ENCODE measurements at regions not wholly inside any gene's neighbourhood (a gene's known extent, or its start where the extent isn't known, plus 50 kb on each side); places are given as distances from the start of the nearest gene placed in this dataset.
"Not testable (repeated sequence)": the region's sequence is repeated elsewhere in the genome, so short reads cannot be mapped to it uniquely, and the experiment has no call there.

- no peaks in the 10 kb centered on the region for H3K27me3 ChIP-seq
- TF ChIP-seq, protein P1, sequence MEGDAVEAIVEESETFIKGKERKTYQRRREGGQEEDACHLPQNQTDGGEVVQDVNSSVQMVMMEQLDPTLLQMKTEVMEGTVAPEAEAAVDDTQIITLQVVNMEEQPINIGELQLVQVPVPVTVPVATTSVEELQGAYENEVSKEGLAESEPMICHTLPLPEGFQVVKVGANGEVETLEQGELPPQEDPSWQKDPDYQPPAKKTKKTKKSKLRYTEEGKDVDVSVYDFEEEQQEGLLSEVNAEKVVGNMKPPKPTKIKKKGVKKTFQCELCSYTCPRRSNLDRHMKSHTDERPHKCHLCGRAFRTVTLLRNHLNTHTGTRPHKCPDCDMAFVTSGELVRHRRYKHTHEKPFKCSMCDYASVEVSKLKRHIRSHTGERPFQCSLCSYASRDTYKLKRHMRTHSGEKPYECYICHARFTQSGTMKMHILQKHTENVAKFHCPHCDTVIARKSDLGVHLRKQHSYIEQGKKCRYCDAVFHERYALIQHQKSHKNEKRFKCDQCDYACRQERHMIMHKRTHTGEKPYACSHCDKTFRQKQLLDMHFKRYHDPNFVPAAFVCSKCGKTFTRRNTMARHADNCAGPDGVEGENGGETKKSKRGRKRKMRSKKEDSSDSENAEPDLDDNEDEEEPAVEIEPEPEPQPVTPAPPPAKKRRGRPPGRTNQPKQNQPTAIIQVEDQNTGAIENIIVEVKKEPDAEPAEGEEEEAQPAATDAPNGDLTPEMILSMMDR (IDR thresholded peaks at IDR 0.05): no peak
- intact Hi-C loops (cut with DNase I): loop anchor here in 1 of 2 donors (5.0 kb wide), 1 partner anchor 465 kb away; no protein-coding TSS in a partner anchor
Measured at GRCh38 chr2:182652326-182652725, 63.7 kb upstream of the DNAJC10 start.

DNA sequence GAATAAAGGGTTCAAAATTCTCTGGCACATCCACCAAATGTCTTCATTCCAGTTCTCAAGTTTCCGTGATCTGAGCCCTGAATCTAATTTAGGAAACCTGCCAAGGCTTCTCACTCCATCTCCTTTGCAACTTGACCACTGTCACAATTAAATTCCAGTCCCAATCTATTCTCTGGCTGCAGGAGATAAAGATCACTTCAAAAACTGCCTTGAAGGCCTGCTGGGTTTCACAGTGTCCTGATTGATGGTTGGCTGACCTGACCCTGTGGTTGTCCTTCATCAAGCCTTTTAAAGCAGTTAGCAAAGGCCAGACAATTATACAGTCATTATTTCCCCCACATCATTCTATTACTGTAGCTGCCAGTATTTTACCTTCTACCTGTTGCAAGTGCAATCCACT lies 60.3 kb upstream of the DNAJC10 start:
- Histone ChIP-seq H3K36me3 (no peaks in the 10 kb centered on the region), H3K27ac (no peak overlapping the region), H3K9me3 (no peaks in the 10 kb centered on the region), H3K27me3 (peaks cover 0 to 2% of the 10 kb centered on the region in 2 donors), H3K4me3 (no peak overlapping the region), H3K4me1 (peaks cover 0 to under 1% of the 10 kb centered on the region in 2 donors)
- DNase-seq (no peak), ATAC-seq (no peak)
- intact Hi-C loops (cut with DNase I): no loop called here
- TF ChIP-seq, protein P1 (IDR thresholded peaks at IDR 0.05): no peak

More at GRCh38 chr2:182652326-182652725, 63.7 kb upstream of the DNAJC10 start:
- no peak for ATAC-seq
- DNase-seq: no peak
- Histone ChIP-seq H3K27ac (no peak overlapping the region), H3K36me3 (no peaks in the 10 kb centered on the region), H3K4me1 (peaks cover 0 to 5% of the 10 kb centered on the region in 2 donors), H3K9me3 (no peaks in the 10 kb centered on the region), H3K4me3 (no peak overlapping the region)

GRCh38 chr2:182664212-182664611 lies 51.8 kb upstream of the DNAJC10 start:
- DNase-seq (no peak), ATAC-seq (no peak)
- TF ChIP-seq, protein P1 (IDR thresholded peaks at IDR 0.05): no peak
- no peak overlapping the region for H3K27ac ChIP-seq
- H3K36me3 ChIP-seq: no peaks in the 10 kb centered on the region
- peaks cover 0 to 2% of the 10 kb centered on the region in 2 donors for H3K27me3 ChIP-seq
- intact Hi-C loops (cut with DNase I): no loop called here
- H3K4me3 ChIP-seq: no peak overlapping the region
- no peaks in the 10 kb centered on the region for H3K4me1 ChIP-seq
- H3K9me3 ChIP-seq: no peaks in the 10 kb centered on the region

DNA sequence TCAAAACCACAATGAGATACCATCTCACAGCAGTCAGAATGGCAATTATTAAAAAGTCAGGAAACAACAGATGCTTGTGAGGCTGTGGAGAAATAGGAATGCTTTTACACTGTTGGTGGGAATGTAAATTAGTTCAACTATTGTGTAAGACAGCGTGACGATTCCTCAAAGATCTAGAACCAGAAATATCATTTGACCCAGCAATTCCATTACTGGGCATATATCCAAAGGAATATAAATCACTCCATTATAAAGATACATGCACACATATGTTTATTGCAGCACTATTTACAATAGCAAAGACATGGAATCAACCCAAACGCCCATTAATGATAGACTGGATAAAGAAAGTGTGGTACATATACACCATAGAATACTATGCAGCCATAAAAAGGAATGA lies 50.6 kb upstream of the DNAJC10 start:
- H3K4me1 ChIP-seq; DNase-seq; H3K4me3 ChIP-seq; intact Hi-C loops (cut with DNase I); H3K27me3 ChIP-seq; H3K27ac ChIP-seq; H3K36me3 ChIP-seq; ATAC-seq; H3K9me3 ChIP-seq: not testable (repeated sequence)

All from left lung (tissue), 4 donors.